Caco-2 (cell line): ENCODE measurements at regions not wholly inside any gene's neighbourhood (a gene's known extent, or its start where the extent isn't known, plus 50 kb on each side); places are given as distances from the start of the nearest gene placed in this dataset.

Source experiments
- BruUV-seq: library from RNA; stranded (reverse); fragments of 400-500 nt; replicated peaks from 2 replicates; lab custom pipeline; 2021; lab: Mats Ljungman, UMichigan
- CTCF ChIA-PET: fragments of 300-600 bp; sonication (Branson Sonifier 250); formaldehyde crosslinking; loops from one replicate; lab custom pipeline; 2022; ENCODE audit warnings: antibody characterized with exemption; lab: Charles Lee
- POLR2A ChIA-PET: fragments of 300-600 bp; sonication (Branson Sonifier 250); formaldehyde crosslinking; loops from one replicate; lab custom pipeline; 2022; ENCODE audit warnings: antibody characterized with exemption; lab: Charles Lee
- DNase-seq, 2 experiments: peaks; one replicate each; pipeline versions ENCODE4 v3.0.0 to v3.0.0-alpha.2; 2020 to 2022
- H3K27me3 ChIP-seq: replicated peaks from 2 replicates; pipeline ENCODE4 v1.6.0; 2011; ENCODE audit warnings: low read length; ENCODE audit not compliant: control insufficient read depth, insufficient read depth
- H3K36me3 ChIP-seq: 2 replicates; pipeline ENCODE4 v1.5.1; 2011; ENCODE audit warnings: low read length; ENCODE audit not compliant: control insufficient read depth, insufficient read depth
- H3K4me1 ChIP-seq: fragments of 250-450 bp; sonication (Bioruptor Pico); 2 replicates; pipeline ENCODE4 v1.5.1; 2020; ENCODE audit warnings: mild to moderate bottlenecking
- H3K4me3 ChIP-seq: 2 replicates; pipeline ENCODE4 v1.5.1; 2011; ENCODE audit warnings: low read depth, mild to moderate bottlenecking, control low read depth, low read length
- H3K9me3 ChIP-seq: fragments of 250-450 bp; sonication (Bioruptor Pico); 2 replicates; pipeline ENCODE4 v1.5.1; 2020; ENCODE audit warnings: mild to moderate bottlenecking, moderate library complexity
- H3K27ac Mint-ChIP-seq: one replicate; pipeline ENCODE4 v1.8.0; 2022; ENCODE audit warnings: mixed read lengths; ENCODE audit not compliant: unreplicated experiment
- H3K27me3 Mint-ChIP-seq: one replicate; pipeline ENCODE4 v1.8.0; 2022; ENCODE audit warnings: mixed read lengths; ENCODE audit not compliant: insufficient read depth, unreplicated experiment
- H3K36me3 Mint-ChIP-seq: one replicate; pipeline ENCODE4 v1.8.0; 2022; ENCODE audit warnings: mild to moderate bottlenecking, mixed read lengths; ENCODE audit not compliant: insufficient read depth, unreplicated experiment
- H3K4me1 Mint-ChIP-seq: one replicate; pipeline ENCODE4 v1.8.0; 2022; ENCODE audit warnings: low read depth, mixed read lengths; ENCODE audit not compliant: unreplicated experiment
- H3K4me3 Mint-ChIP-seq: one replicate; pipeline ENCODE4 v1.8.0; 2022; ENCODE audit warnings: mild to moderate bottlenecking, moderate library complexity, mixed read lengths; ENCODE audit not compliant: unreplicated experiment
- H3K9me3 Mint-ChIP-seq: one replicate; pipeline ENCODE4 v1.8.0; 2022; ENCODE audit warnings: mixed read lengths; ENCODE audit not compliant: unreplicated experiment
- intact Hi-C: fragments of 100-400 bp; cut with micrococcal nuclease; formaldehyde crosslinking; loops from one replicate; pipeline ENCODE4 v1.10.0; 2022; ENCODE audit not compliant: unreplicated experiment
- TF ChIP-seq, protein P1 (sequence below), 2 experiments: fragments of 200-600 bp in 1 of 2; IDR thresholded peaks; 1 replicate in 1 of 2; 2 replicates in 1 of 2; pipeline versions ENCODE4 v1.5.1 to v1.8.0; 2011 to 2022; ENCODE audit warnings: antibody characterized with exemption in 1 of 2, control low read depth in 1 of 2, inconsistent platforms in 1 of 2, low read depth in 1 of 2, low read length in 1 of 2, mild to moderate bottlenecking in 1 of 2, moderate library complexity in 1 of 2; ENCODE audit not compliant: insufficient read depth in 1 of 2, severe bottlenecking in 1 of 2, unreplicated experiment in 1 of 2

DNA sequence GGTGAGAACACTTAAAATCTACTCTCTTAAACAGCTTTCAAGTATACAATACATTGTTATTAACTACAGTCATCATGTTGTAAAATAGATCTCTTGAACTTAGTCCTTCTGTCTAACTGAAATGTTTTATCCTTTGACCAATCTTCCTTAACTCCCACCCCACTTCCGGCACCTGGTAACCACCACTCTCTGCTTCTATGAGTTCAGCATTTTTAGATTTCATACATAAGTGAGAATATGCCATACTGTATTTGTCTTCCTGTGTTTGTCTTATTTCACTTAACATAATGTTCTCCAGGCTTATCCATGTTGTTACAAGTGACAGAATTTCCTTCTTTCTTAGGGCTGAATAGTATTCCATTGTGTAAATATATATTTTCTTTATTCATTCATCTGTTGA lies 144.1 kb upstream of the TRPC4 start:
- DNase-seq: no peak
- H3K27me3 Mint-ChIP-seq: peaks cover 3% of the 10 kb centered on the region
- no peaks in the 10 kb centered on the region for H3K27me3 ChIP-seq
- H3K4me3 Mint-ChIP-seq: no peak overlapping the region
- H3K4me3 ChIP-seq: no peak overlapping the region
- peaks cover 10% of the 10 kb centered on the region for H3K9me3 Mint-ChIP-seq
- H3K36me3 Mint-ChIP-seq: no peaks in the 10 kb centered on the region
- TF ChIP-seq, protein P1, sequence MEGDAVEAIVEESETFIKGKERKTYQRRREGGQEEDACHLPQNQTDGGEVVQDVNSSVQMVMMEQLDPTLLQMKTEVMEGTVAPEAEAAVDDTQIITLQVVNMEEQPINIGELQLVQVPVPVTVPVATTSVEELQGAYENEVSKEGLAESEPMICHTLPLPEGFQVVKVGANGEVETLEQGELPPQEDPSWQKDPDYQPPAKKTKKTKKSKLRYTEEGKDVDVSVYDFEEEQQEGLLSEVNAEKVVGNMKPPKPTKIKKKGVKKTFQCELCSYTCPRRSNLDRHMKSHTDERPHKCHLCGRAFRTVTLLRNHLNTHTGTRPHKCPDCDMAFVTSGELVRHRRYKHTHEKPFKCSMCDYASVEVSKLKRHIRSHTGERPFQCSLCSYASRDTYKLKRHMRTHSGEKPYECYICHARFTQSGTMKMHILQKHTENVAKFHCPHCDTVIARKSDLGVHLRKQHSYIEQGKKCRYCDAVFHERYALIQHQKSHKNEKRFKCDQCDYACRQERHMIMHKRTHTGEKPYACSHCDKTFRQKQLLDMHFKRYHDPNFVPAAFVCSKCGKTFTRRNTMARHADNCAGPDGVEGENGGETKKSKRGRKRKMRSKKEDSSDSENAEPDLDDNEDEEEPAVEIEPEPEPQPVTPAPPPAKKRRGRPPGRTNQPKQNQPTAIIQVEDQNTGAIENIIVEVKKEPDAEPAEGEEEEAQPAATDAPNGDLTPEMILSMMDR (IDR thresholded peaks at IDR 0.05; ENCODE audit: insufficient read depth in 1 of 2, low read depth in 1 of 2, low read length in 1 of 2, severe bottlenecking in 1 of 2, unreplicated experiment in 1 of 2): no peak
- 0 out of 2 replicates have a peak, but pooled peaks cover 4% of the 10 kb centered on the region for H3K9me3 ChIP-seq
- CTCF ChIA-PET: no interaction called here
- H3K27ac Mint-ChIP-seq: no peak overlapping the region
- no peaks in the 10 kb centered on the region for H3K4me1 Mint-ChIP-seq
- H3K4me1 ChIP-seq: no peaks in the 10 kb centered on the region
- POLR2A ChIA-PET: no interaction called here
- no TSS peak for BruUV-seq
- H3K36me3 ChIP-seq: no peaks in the 10 kb centered on the region
- intact Hi-C loops: no loop called here

DNA sequence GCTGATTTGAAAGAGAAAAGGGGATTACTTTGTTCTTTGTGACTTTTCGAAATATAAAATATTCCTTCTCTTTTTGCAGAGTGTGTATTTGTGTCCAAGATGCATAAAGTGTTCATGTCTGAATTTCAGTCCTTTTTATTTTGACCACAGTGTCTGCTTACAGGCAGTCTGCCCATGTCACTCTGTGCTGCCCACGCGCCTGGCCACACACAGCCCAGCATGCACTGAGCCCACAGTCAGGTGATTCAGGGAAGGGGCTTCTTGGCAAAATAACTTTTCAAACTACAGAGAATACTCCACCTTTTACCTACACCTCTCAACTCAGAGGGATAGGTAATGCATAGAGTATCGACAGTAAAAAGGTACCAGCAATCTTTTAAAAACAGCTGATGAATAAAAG lies 142.5 kb upstream of the TRPC4 start:
- no peak for DNase-seq
- Histone ChIP-seq H3K27me3 (no peaks in the 10 kb centered on the region), H3K9me3 (no peaks in the 10 kb centered on the region), H3K4me1 (no peaks in the 10 kb centered on the region), H3K36me3 (no peaks in the 10 kb centered on the region), H3K4me3 (no peak overlapping the region)
- ChIA-PET POLR2A (no interaction called here), CTCF (no interaction called here)
- no peak overlapping the region for H3K4me3 Mint-ChIP-seq
- no peaks in the 10 kb centered on the region for H3K36me3 Mint-ChIP-seq
- no TSS peak for BruUV-seq
- H3K4me1 Mint-ChIP-seq: no peaks in the 10 kb centered on the region
- H3K9me3 Mint-ChIP-seq: peaks cover 9% of the 10 kb centered on the region
- peaks cover 3% of the 10 kb centered on the region for H3K27me3 Mint-ChIP-seq
- intact Hi-C loops: no loop called here
- TF ChIP-seq, protein P1 (IDR thresholded peaks at IDR 0.05; ENCODE audit: insufficient read depth in 1 of 2, low read depth in 1 of 2, low read length in 1 of 2, severe bottlenecking in 1 of 2, unreplicated experiment in 1 of 2): no peak
- H3K27ac Mint-ChIP-seq: no peak overlapping the region

DNA sequence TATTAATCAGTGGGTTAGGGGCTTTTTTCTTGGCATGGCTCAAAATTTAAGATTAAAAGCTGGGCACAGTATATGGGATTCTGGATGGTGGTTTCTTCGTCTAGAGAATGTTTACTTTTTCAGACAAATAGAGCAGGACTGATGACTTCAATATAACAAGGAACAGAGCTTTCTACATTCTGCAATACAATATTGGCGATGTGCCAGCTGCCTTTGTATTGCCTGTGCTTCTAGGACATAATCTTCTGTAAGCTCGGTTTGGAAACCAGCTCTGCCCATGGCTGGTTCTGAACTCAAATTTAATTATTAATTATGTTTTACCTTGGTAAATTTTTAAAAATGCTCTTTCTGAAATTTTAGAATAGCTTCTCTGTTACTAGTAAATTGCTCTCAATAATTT lies 139.1 kb upstream of the TRPC4 start:
- Mint-ChIP-seq H3K36me3 (no peaks in the 10 kb centered on the region), H3K27ac (no peak overlapping the region), H3K27me3 (peaks cover 3% of the 10 kb centered on the region), H3K4me1 (no peaks in the 10 kb centered on the region), H3K4me3 (no peak overlapping the region), H3K9me3 (no peaks in the 10 kb centered on the region)
- no peak for DNase-seq
- H3K4me3 ChIP-seq: no peak overlapping the region
- H3K9me3 ChIP-seq: no peaks in the 10 kb centered on the region
- ChIA-PET POLR2A (no interaction called here), CTCF (no interaction called here)
- H3K36me3 ChIP-seq: no peaks in the 10 kb centered on the region
- BruUV-seq: no TSS peak
- no peaks in the 10 kb centered on the region for H3K27me3 ChIP-seq
- intact Hi-C loops: no loop called here
- H3K4me1 ChIP-seq: no peaks in the 10 kb centered on the region
- TF ChIP-seq, protein P1 (IDR thresholded peaks at IDR 0.05; ENCODE audit: insufficient read depth in 1 of 2, low read depth in 1 of 2, low read length in 1 of 2, severe bottlenecking in 1 of 2, unreplicated experiment in 1 of 2): no peak
